ENCODE measurements at regions not wholly inside any gene's neighbourhood (a gene's known extent, or its start where the extent isn't known, plus 50 kb on each side); places are given as distances from the start of the nearest gene placed in this dataset.
A peak's percentile ranks its signal among the peaks of the same experiment; 100 is the strongest.
"Not testable (repeated sequence)": the region's sequence is repeated elsewhere in the genome, so short reads cannot be mapped to it uniquely, and the experiment has no call there.

DNA sequence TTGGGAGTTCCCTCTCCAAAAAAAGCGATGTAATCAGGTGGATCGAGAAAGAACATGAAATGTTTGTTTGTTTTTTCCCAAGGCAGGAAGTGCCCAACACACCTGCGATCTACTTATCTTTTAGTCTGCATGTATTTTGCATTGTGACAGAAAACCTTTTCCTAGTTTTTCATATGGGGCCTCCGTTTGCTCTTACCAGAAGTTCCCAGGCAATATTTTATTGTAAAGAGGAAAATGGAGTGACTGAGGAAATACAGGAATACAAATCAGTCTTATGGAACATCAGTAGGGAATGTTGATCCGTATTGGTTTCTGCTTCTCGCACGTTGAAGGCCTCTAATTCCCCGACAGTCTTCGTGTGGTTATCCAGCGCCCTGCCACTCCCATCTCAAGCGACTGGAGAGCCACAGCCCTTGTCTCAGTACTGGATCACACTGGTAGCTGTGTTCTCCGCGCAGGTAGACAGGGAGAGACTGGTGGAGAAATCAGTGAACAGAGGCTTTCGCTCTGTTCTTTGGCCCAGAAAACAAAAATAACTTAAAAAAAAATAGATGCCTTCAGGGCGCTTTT, 107.4 kb downstream of the TRIM27 start:
- FAIRE-seq = no peak
- peaks cover 0 to 73% (median 45%) of the 10 kb centered on the region in 3 donors for H3K27me3 ChIP-seq (ENCODE audit: control insufficient read depth in 3 of 3, insufficient read depth in 3 of 3, low read length in 3 of 3)
- H3K9me3 ChIP-seq (ENCODE audit: control insufficient read depth in 2 of 2, insufficient read depth in 1 of 2, low read depth in 1 of 2, low read length in 1 of 2) = no peaks in the 10 kb centered on the region
- no peak overlapping the region for H3K27ac ChIP-seq (ENCODE audit: low read depth in 1 of 3, low read length in 2 of 3)
- no peaks in the 10 kb centered on the region for H3K4me1 ChIP-seq (ENCODE audit: control insufficient read depth in 3 of 3, insufficient read depth in 2 of 3, low read depth in 1 of 3, low read length in 2 of 3)
- no peak overlapping the region for H3K4me3 ChIP-seq (ENCODE audit: low read depth in 1 of 3, low read length in 3 of 3)
- no peak for DNase-seq
- WGBS, 3 donors = 8 to 15% (median 12%) methylated on average over 15 of the region's 15 CpGs
- H3K36me3 ChIP-seq (ENCODE audit: control insufficient read depth in 3 of 3, insufficient read depth in 2 of 3, low read depth in 1 of 3, low read length in 3 of 3) = no peaks in the 10 kb centered on the region

DNA sequence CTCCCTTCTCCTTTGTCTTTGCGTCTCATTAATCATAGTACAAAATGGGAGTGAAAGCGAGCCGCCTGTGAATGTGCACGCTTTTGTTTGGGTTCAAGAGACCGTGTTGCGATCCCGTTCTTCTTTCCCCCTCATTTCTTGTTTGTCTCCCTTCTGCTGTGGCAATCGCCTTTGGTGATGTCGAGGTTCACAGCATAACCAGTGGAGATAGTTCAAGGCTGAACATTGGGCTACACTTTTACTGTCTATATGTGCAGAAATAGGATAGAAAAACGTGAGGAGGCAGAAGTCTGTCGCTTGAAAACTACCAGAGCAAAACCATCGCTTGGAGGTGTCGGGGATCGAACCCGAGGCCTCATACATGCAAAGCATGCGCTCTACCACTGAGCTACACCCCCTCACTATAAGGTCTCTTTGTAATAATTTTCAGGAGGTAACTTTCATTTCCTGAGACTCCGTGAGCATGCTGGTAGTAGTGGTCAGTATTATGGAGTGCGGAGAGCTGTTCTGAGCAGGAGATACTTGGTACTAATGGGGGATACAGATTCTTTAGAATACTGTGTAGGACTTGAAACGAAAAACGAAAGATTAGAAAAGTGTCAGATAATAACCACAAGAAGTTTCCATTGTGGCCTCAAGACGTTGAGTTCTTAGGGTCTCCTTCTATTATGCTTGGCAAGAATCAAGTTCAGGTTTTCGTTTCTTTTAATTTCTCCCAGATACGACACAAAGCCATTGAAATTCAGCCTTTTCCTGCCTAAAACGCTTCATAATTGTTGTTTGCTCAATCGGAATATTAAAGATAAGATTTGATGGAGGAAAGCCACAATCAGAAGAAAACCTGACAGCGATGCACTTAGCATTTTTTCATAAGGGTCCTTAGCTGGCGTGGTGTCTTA, 106.6 kb downstream of the TRIM27 start:
- 6 to 12% (median 10%) methylated on average over 27 of the region's 27 CpGs for WGBS, 3 donors
- Histone ChIP-seq H3K4me1 (ENCODE audit: control insufficient read depth in 3 of 3, insufficient read depth in 2 of 3, low read depth in 1 of 3, low read length in 2 of 3) (no peaks in the 10 kb centered on the region), H3K27ac (ENCODE audit: low read depth in 1 of 3, low read length in 2 of 3) (no peak overlapping the region), H3K4me3 (ENCODE audit: low read depth in 1 of 3, low read length in 3 of 3) (no peak overlapping the region), H3K9me3 (ENCODE audit: control insufficient read depth in 2 of 2, insufficient read depth in 1 of 2, low read depth in 1 of 2, low read length in 1 of 2) (no peaks in the 10 kb centered on the region), H3K36me3 (ENCODE audit: control insufficient read depth in 3 of 3, insufficient read depth in 2 of 3, low read depth in 1 of 3, low read length in 3 of 3) (no peaks in the 10 kb centered on the region), H3K27me3 (ENCODE audit: control insufficient read depth in 3 of 3, insufficient read depth in 3 of 3, low read length in 3 of 3) (peaks cover 0 to 68% (median 45%) of the 10 kb centered on the region in 3 donors)
- FAIRE-seq (no peak), DNase-seq (no peak)

DNA sequence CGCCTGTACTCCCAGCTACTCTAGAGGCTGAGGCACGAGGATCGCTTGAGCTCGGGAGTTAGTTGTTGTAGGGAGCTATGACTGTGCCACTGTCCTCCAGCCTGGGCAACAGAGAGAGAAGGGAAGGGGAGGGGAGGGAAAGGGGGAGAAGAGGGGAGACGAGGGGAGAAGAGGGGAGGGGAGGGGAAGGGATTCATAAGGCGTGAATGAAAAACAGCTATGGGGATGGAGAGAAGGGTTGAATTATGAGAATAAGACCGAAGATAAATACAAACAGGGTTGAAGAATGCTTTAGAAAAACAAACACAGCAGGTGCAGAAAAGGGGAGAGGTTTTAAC, 106.0 kb downstream of the TRIM27 start:
- no peak overlapping the region for H3K27ac ChIP-seq (ENCODE audit: low read depth in 1 of 3, low read length in 2 of 3)
- H3K9me3 ChIP-seq (ENCODE audit: control insufficient read depth in 2 of 2, insufficient read depth in 1 of 2, low read depth in 1 of 2, low read length in 1 of 2) = no peaks in the 10 kb centered on the region
- no peak overlapping the region for H3K4me3 ChIP-seq (ENCODE audit: low read depth in 1 of 3, low read length in 3 of 3)
- 10 to 13% (median 13%) methylated on average over 7 of the region's 7 CpGs for WGBS, 3 donors
- no peaks in the 10 kb centered on the region for H3K36me3 ChIP-seq (ENCODE audit: control insufficient read depth in 3 of 3, insufficient read depth in 2 of 3, low read depth in 1 of 3, low read length in 3 of 3)
- H3K27me3 ChIP-seq (ENCODE audit: control insufficient read depth in 3 of 3, insufficient read depth in 3 of 3, low read length in 3 of 3) = peaks cover 0 to 66% (median 43%) of the 10 kb centered on the region in 3 donors
- no peak for DNase-seq
- no peaks in the 10 kb centered on the region for H3K4me1 ChIP-seq (ENCODE audit: control insufficient read depth in 3 of 3, insufficient read depth in 2 of 3, low read depth in 1 of 3, low read length in 2 of 3)
- FAIRE-seq = no peak

DNA sequence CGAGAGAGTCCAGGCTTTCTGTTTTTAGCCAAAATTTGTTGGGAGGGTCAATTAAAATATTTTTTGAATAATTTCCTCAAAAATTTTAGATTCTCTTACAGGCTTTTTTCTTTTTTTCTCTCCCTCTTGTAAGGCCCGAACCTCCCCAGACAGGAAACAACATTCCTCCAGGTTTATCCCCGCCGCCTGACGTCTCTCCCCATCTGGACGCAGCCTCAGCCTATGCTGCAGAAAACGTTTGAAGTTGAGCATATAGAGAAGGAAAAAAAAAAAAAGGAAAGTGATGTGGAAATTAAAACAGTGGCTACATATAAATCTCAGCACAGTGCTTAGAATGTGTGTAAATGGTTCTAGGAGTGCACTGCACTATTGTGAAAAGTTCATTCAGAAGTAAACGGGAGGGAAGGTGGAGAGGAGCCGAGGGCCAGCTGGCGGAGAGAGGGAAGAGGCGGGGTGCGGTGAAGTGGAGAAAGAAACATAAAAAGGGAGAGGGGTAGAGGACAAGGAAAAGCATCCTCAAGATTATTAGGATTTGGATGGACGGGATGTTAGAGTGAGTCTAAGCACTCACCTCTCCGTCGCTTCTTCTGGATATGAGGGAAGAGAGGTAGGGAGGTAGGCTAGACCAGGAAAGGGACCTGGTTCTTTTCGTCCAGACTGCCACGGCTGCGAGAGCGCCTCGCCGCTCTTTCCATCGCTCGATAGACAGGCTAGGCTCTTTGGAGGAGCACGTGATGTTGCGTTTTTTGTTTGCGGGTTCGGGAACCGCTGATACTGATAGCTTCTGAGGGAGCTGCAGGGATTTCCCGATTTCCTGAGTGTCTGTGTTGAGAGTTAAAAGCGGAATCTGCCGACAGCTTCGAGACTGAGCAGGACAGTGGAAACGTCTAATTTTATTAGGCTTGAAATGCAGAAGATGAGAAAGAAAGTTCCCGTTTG, 98.7 kb downstream of the TRIM27 start:
- Histone ChIP-seq H3K27me3 (ENCODE audit: control insufficient read depth in 3 of 3, insufficient read depth in 3 of 3, low read length in 3 of 3) (peaks cover 0 to 43% (median 26%) of the 10 kb centered on the region in 3 donors), H3K36me3 (ENCODE audit: control insufficient read depth in 3 of 3, insufficient read depth in 2 of 3, low read depth in 1 of 3, low read length in 3 of 3) (no peaks in the 10 kb centered on the region), H3K4me1 (ENCODE audit: control insufficient read depth in 3 of 3, insufficient read depth in 2 of 3, low read depth in 1 of 3, low read length in 2 of 3) (no peaks in the 10 kb centered on the region), H3K27ac (ENCODE audit: low read depth in 1 of 3, low read length in 2 of 3) (no peak overlapping the region), H3K4me3 (ENCODE audit: low read depth in 1 of 3, low read length in 3 of 3) (no peak overlapping the region), H3K9me3 (ENCODE audit: control insufficient read depth in 2 of 2, insufficient read depth in 1 of 2, low read depth in 1 of 2, low read length in 1 of 2) (no peaks in the 10 kb centered on the region)
- no peak for DNase-seq
- 4 to 9% (median 8%) methylated on average over 34 of the region's 34 CpGs for WGBS, 3 donors
- no peak for FAIRE-seq

DNA sequence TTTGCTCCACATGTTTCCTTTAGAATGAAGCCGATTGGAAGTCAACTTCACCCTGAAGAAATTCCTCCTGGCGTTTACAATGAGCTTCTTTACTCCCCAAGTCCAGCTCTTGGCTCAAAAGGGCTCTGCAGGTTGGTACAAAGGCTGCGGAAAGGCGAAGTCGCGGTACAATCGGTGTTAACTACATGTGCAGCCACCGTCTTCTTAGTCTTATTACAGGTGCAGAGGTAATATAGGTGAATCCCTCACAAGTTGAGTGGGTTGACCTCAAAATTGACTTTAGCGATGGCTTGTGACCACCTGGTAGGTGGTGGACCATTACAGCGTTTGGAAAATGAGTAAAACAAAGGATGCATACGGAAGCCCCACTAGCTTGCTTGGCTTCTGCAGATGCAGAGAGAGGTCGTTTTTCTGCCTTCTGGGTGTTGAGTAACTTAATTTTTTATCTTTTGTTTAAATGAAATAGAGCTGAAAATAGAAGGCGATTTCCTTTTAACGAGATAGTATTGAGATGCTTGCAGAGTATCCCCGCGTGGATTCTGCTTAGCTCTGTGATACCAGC, 98.0 kb downstream of the TRIM27 start:
- Histone ChIP-seq H3K4me3 (ENCODE audit: low read depth in 1 of 3, low read length in 3 of 3) (no peak overlapping the region), H3K9me3 (ENCODE audit: control insufficient read depth in 2 of 2, insufficient read depth in 1 of 2, low read depth in 1 of 2, low read length in 1 of 2) (no peaks in the 10 kb centered on the region), H3K4me1 (ENCODE audit: control insufficient read depth in 3 of 3, insufficient read depth in 2 of 3, low read depth in 1 of 3, low read length in 2 of 3) (no peaks in the 10 kb centered on the region), H3K27me3 (ENCODE audit: control insufficient read depth in 3 of 3, insufficient read depth in 3 of 3, low read length in 3 of 3) (peaks cover 0 to 42% (median 25%) of the 10 kb centered on the region in 3 donors), H3K36me3 (ENCODE audit: control insufficient read depth in 3 of 3, insufficient read depth in 2 of 3, low read depth in 1 of 3, low read length in 3 of 3) (no peaks in the 10 kb centered on the region), H3K27ac (ENCODE audit: low read depth in 1 of 3, low read length in 2 of 3) (no peak overlapping the region)
- WGBS, 3 donors = 10 to 33% (median 21%) methylated on average over 16 of the region's 16 CpGs
- FAIRE-seq (no peak), DNase-seq (no peak)

DNA sequence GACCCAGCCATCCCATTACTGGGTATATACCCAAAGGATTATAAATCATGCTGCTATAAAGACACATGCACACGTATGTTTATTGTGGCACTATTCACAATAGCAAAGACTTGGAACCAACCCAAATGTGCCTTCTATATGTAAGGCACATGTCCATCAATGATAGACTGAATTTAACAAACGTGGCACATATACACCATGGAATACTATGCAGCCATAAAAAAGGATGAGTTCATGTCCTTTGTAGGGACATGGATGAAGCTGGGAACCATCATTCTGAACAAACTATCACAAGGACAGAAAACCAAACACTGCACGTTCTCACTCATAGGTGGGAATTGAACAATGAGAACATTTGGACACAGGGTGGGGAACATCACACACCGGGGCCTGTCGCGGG, 92.1 kb downstream of the TRIM27 start:
- not testable (repeated sequence) for FAIRE-seq; H3K9me3 ChIP-seq (ENCODE audit: control insufficient read depth in 2 of 2, insufficient read depth in 1 of 2, low read depth in 1 of 2, low read length in 1 of 2); DNase-seq; H3K4me3 ChIP-seq (ENCODE audit: low read depth in 1 of 3, low read length in 3 of 3); H3K36me3 ChIP-seq (ENCODE audit: control insufficient read depth in 3 of 3, insufficient read depth in 2 of 3, low read depth in 1 of 3, low read length in 3 of 3); H3K4me1 ChIP-seq (ENCODE audit: control insufficient read depth in 3 of 3, insufficient read depth in 2 of 3, low read depth in 1 of 3, low read length in 2 of 3); H3K27ac ChIP-seq (ENCODE audit: low read depth in 1 of 3, low read length in 2 of 3)
- H3K27me3 ChIP-seq (ENCODE audit: control insufficient read depth in 3 of 3, insufficient read depth in 3 of 3, low read length in 3 of 3) = peaks cover 0 to 23% (median 5%) of the 10 kb centered on the region in 3 donors
- whole genome bisulfite sequencing, 3 donors = 78 to 87% (median 83%) methylated on average over 6 of the region's 6 CpGs

DNA sequence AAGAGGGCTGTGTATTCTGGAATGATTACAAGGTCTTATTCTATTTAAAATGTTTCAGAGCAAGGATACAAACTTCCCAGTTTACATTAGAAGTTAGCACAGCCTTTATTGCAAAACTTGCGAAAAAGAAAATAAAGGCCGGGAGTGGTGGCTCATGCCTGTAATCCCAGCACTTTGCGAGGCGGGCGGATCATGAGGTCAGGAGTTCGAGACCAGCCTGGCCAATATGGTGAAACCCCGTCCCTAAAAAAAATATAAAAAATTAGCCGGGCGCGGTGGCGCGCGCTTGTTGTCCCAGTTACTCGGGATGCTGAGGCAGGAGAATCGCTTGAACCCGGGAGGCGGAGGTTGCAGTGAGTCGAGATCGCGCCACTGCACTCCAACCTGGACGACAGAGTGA, 87.1 kb downstream of the TRIM27 start:
- H3K4me3 ChIP-seq (ENCODE audit: low read depth in 1 of 3, low read length in 3 of 3); DNase-seq; FAIRE-seq; H3K9me3 ChIP-seq (ENCODE audit: control insufficient read depth in 2 of 2, insufficient read depth in 1 of 2, low read depth in 1 of 2, low read length in 1 of 2); H3K27ac ChIP-seq (ENCODE audit: low read depth in 1 of 3, low read length in 2 of 3); H3K4me1 ChIP-seq (ENCODE audit: control insufficient read depth in 3 of 3, insufficient read depth in 2 of 3, low read depth in 1 of 3, low read length in 2 of 3); H3K36me3 ChIP-seq (ENCODE audit: control insufficient read depth in 3 of 3, insufficient read depth in 2 of 3, low read depth in 1 of 3, low read length in 3 of 3): not testable (repeated sequence)
- H3K27me3 ChIP-seq (ENCODE audit: control insufficient read depth in 3 of 3, insufficient read depth in 3 of 3, low read length in 3 of 3) = peaks cover 0 to 19% (median 0%) of the 10 kb centered on the region in 3 donors
- 37 to 50% (median 38%) methylated on average over 21 of the region's 21 CpGs for WGBS, 3 donors

DNA sequence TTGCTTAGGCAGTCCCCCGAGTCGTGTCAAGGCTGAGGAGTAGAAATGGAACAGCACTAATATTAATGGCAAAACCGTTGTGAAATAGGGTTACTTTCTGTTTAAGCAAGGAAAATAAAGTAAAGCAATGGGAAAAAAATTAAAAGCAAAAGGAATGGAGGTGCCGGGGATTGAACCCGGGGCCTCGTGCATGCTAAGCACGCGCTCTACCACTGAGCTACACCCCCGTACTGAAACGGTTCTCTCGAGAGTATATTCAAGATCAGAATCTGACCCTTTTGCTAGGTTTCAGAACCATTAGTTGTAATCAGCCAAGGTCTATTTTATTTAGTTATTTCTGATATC, 85.5 kb downstream of the TRIM27 start:
- H3K4me1 ChIP-seq (ENCODE audit: control insufficient read depth in 3 of 3, insufficient read depth in 2 of 3, low read depth in 1 of 3, low read length in 2 of 3) = peaks cover 0 to 4% (median 0%) of the 10 kb centered on the region in 3 donors
- no peaks in the 10 kb centered on the region for H3K36me3 ChIP-seq (ENCODE audit: control insufficient read depth in 3 of 3, insufficient read depth in 2 of 3, low read depth in 1 of 3, low read length in 3 of 3)
- no peak for FAIRE-seq
- peaks cover 0 to 14% (median 0%) of the 10 kb centered on the region in 3 donors for H3K27me3 ChIP-seq (ENCODE audit: control insufficient read depth in 3 of 3, insufficient read depth in 3 of 3, low read length in 3 of 3)
- 1 to 3% (median 1%) methylated on average over 11 of the region's 11 CpGs for WGBS, 3 donors
- H3K27ac ChIP-seq (ENCODE audit: low read depth in 1 of 3, low read length in 2 of 3) = peak overlapping the region in 2 of 3 donors; percentile 71 to 77
- H3K4me3 ChIP-seq (ENCODE audit: low read depth in 1 of 3, low read length in 3 of 3) = peak overlapping the region; percentile 55 to 65 (median 64)
- no peaks in the 10 kb centered on the region for H3K9me3 ChIP-seq (ENCODE audit: control insufficient read depth in 2 of 2, insufficient read depth in 1 of 2, low read depth in 1 of 2, low read length in 1 of 2)
- DNase-seq = peak in 1 of 2 donors; percentile 78
